GM12891 (cell line): ENCODE measurements at regions not wholly inside any gene's neighbourhood (a gene's known extent, or its start where the extent isn't known, plus 50 kb on each side); places are given as distances from the start of the nearest gene placed in this dataset.

Source experiments
- PAX5 ChIP-seq: IDR thresholded peaks from 2 replicates; pipeline ENCODE4 v1.6.1; 2011; ENCODE audit warnings: low read length, moderate library complexity, mild to moderate bottlenecking; ENCODE audit not compliant: insufficient read depth, severe bottlenecking
- POLR2A ChIP-seq: IDR thresholded peaks from 2 replicates; pipeline ENCODE4 v1.6.1; 2011; ENCODE audit warnings: low read depth, low read length, control low read depth
- TAF1 ChIP-seq: IDR thresholded peaks from 2 replicates; pipeline ENCODE4 v1.6.1; 2011; ENCODE audit warnings: low read depth, low read length, control low read depth

GRCh38 chr2:6652251-6652650 is 213.5 kb downstream of the CMPK2 start:
- TF ChIP-seq TAF1 = no peak
- TF ChIP-seq POLR2A = no peak
- no peak for TF ChIP-seq PAX5
